ENCODE measurements at regions not wholly inside any gene's neighbourhood (a gene's known extent, or its start where the extent isn't known, plus 50 kb on each side); places are given as distances from the start of the nearest gene placed in this dataset.

GRCh38 chr2:140041239-140041638, 1261.0 kb upstream of the NXPH2 start:
- TF ChIP-seq CTCF (IDR thresholded peaks at IDR 0.05): no peak
- TF ChIP-seq ELF1 (IDR thresholded peaks at IDR 0.05): no peak
- TF ChIP-seq CHD2 (IDR thresholded peaks at IDR 0.05; ENCODE audit: low read length, partially characterized antibody): no peak
- no peak for TF ChIP-seq MAX (IDR thresholded peaks at IDR 0.05; ENCODE audit: low read depth)

Data from SK-N-SH (cell line).